Neutrophil (primary cell): ENCODE measurements at regions not wholly inside any gene's neighbourhood (a gene's known extent, or its start where the extent isn't known, plus 50 kb on each side); places are given as distances from the start of the nearest gene placed in this dataset.

Source experiments
- H3K27ac ChIP-seq: fragments of 200-600 bp; sonication (generic); 2 replicates; pipeline ENCODE4 v1.5.1; 2016; ENCODE audit warnings: mild to moderate bottlenecking, moderate library complexity
- H3K27me3 ChIP-seq: fragments of 200-600 bp; sonication (generic); 2 replicates; pipeline ENCODE4 v1.6.0; 2016; ENCODE audit warnings: mild to moderate bottlenecking
- H3K36me3 ChIP-seq: fragments of 200-600 bp; sonication (generic); 2 replicates; pipeline ENCODE4 v1.5.1; 2017
- H3K4me1 ChIP-seq, 2 experiments: fragments of 200-600 bp in 1 of 2; sonication (generic) in 1 of 2; 1 replicate in 1 of 2; 2 replicates in 1 of 2; pipeline versions ENCODE4 v1.5.1 to v1.6.1; 2013 to 2016; ENCODE audit warnings: low read depth in 1 of 2, low read length in 1 of 2, mild to moderate bottlenecking in 1 of 2, moderate library complexity in 1 of 2; ENCODE audit not compliant: control insufficient read depth in 1 of 2, insufficient read depth in 1 of 2
- H3K4me3 ChIP-seq, 2 experiments: fragments of 200-600 bp in 1 of 2; sonication (generic) in 1 of 2; 1 replicate in 1 of 2; 2 replicates in 1 of 2; pipeline ENCODE4 v1.5.1; 2013 to 2016; ENCODE audit warnings: low read depth in 1 of 2, low read length in 1 of 2, mild to moderate bottlenecking in 1 of 2, moderate library complexity in 1 of 2
- H3K9me3 ChIP-seq: fragments of 200-600 bp; sonication (generic); 2 replicates; pipeline ENCODE4 v1.5.1; 2016
- TF ChIP-seq, protein P1 (sequence below): fragments of 200-600 bp; sonication (generic); IDR thresholded peaks from 2 replicates; pipeline ENCODE4 v1.5.1; 2016; ENCODE audit warnings: antibody characterized with exemption

DNA sequence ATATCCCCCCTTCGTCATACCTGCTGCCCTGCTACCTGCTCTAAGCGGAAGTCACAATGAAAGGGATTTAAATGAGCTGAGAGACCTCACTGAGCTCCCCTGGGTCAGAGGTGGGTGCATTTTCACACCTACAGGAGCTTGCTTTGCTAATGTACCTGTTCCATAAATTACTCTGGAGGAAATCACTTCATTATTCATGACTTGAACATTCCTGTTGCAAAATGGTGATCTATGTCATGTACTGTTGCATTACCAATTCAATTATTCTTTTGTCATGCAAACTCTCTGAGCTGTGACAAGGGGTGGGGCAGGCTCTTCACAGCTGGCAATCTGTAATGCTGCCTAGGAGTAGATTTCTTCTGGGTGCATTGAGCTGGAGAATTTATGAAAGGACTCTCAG lies 761.3 kb downstream of the TSN start:
- Histone ChIP-seq H3K4me1 (no peaks in the 10 kb centered on the region), H3K27ac (no peak overlapping the region), H3K9me3 (no peaks in the 10 kb centered on the region), H3K36me3 (no peaks in the 10 kb centered on the region), H3K4me3 (no peak overlapping the region), H3K27me3 (no peaks in the 10 kb centered on the region)
- TF ChIP-seq, protein P1, sequence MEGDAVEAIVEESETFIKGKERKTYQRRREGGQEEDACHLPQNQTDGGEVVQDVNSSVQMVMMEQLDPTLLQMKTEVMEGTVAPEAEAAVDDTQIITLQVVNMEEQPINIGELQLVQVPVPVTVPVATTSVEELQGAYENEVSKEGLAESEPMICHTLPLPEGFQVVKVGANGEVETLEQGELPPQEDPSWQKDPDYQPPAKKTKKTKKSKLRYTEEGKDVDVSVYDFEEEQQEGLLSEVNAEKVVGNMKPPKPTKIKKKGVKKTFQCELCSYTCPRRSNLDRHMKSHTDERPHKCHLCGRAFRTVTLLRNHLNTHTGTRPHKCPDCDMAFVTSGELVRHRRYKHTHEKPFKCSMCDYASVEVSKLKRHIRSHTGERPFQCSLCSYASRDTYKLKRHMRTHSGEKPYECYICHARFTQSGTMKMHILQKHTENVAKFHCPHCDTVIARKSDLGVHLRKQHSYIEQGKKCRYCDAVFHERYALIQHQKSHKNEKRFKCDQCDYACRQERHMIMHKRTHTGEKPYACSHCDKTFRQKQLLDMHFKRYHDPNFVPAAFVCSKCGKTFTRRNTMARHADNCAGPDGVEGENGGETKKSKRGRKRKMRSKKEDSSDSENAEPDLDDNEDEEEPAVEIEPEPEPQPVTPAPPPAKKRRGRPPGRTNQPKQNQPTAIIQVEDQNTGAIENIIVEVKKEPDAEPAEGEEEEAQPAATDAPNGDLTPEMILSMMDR, result no peak

DNA sequence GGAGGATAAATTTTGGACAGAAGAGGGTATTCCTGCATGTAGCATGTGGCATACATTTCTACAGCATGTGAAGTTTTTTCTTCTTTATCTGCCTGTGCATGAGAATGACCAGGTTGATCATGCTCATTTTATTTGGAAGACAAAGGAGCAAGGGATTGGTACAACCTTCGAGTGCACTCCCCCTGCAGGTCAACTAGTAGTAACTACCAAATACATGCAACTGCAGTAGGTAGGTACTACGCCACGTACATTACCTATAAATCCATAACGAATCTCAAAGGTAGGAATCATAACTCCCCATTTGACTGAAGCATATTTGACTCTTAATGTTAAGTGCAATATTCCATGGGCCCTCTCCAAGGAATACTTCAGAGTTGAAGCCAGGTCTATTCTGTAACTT lies 763.9 kb downstream of the TSN start:
- Histone ChIP-seq H3K36me3 (no peaks in the 10 kb centered on the region), H3K27ac (no peak overlapping the region), H3K27me3 (no peaks in the 10 kb centered on the region), H3K9me3 (no peaks in the 10 kb centered on the region), H3K4me1 (no peaks in the 10 kb centered on the region), H3K4me3 (no peak overlapping the region)
- TF ChIP-seq, protein P1, result no peak

DNA sequence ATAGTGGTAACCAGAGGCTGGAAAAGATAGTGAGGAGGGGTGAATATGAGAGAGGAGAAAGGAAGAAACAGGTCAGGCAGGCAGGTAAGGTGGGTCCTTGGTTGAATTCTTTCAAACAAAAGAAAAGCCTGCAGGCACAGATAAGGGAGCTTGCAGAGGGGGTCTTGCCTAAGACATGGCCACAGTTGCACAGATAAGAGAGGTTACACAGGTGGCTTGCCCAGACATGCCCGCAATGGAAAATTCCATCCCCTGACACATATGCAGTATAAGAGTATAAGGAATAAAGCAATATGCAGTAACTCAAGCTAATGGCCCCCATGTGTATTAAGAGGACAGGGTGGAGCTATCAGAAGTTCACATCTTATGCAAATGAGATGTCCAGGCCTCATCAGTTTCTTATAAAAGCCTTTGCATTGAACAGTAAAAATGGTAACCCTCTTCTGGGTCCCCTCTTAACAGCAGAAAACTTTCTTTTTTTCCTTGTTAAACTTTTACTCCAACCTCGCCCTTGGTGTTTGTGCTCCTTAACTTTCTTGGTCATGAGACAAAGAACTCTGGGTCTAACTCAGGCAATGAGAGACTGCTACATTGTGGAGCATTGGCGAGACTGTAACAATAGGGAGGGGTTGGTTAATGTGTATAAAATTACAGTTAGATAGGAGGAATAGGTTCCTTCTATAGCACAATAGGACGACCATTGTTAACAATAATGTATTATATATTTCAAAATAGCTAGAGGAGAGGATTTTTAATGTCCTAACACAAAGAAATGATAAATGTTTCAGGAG lies 764.6 kb downstream of the TSN start:
- Histone ChIP-seq H3K9me3 (no peaks in the 10 kb centered on the region), H3K27me3 (no peaks in the 10 kb centered on the region), H3K4me1 (no peaks in the 10 kb centered on the region), H3K4me3 (no peak overlapping the region), H3K36me3 (no peaks in the 10 kb centered on the region), H3K27ac (no peak overlapping the region)
- TF ChIP-seq, protein P1, result no peak

DNA sequence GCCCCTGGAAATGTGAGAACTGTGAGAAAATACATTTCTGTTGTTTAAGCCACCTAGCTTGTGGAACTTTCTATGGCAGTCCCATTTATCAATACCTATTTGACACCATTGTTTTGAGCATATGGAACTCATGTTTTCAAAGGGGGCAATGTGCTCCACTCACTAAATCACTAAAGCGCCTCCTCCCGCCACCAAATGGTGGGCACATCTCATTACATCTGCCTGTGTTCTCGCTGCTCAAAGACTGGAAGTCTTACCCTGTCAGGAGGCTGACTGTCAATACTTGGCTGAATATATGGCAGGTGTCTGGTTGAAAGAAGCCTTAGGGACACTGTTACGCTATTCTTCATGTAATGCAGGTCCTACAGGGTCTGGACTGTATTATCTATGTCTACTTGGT lies 767.7 kb downstream of the TSN start:
- H3K36me3 ChIP-seq, result no peaks in the 10 kb centered on the region
- TF ChIP-seq, protein P1, result no peak
- no peaks in the 10 kb centered on the region for H3K4me1 ChIP-seq
- no peaks in the 10 kb centered on the region for H3K27me3 ChIP-seq
- no peak overlapping the region for H3K27ac ChIP-seq
- no peak overlapping the region for H3K4me3 ChIP-seq
- no peaks in the 10 kb centered on the region for H3K9me3 ChIP-seq

GRCh38 chr2:122523981-122524380 lies 768.5 kb downstream of the TSN start:
- TF ChIP-seq, protein P1, result no peak
- H3K27me3 ChIP-seq, result no peaks in the 10 kb centered on the region
- no peak overlapping the region for H3K4me3 ChIP-seq
- H3K27ac ChIP-seq, result no peak overlapping the region
- no peaks in the 10 kb centered on the region for H3K36me3 ChIP-seq
- H3K9me3 ChIP-seq, result no peaks in the 10 kb centered on the region
- H3K4me1 ChIP-seq, result no peaks in the 10 kb centered on the region
